Stromal cell of bone marrow (primary cell): ENCODE measurements at regions not wholly inside any gene's neighbourhood (a gene's known extent, or its start where the extent isn't known, plus 50 kb on each side); places are given as distances from the start of the nearest gene placed in this dataset.
"Not testable (repeated sequence)": the region's sequence is repeated elsewhere in the genome, so short reads cannot be mapped to it uniquely, and the experiment has no call there.

ENCODE experiments used
- DNase-seq: peaks from one replicate; pipeline ENCODE4 v3.0.0-alpha.2; 2012; ENCODE audit warnings: low read depth

DNA sequence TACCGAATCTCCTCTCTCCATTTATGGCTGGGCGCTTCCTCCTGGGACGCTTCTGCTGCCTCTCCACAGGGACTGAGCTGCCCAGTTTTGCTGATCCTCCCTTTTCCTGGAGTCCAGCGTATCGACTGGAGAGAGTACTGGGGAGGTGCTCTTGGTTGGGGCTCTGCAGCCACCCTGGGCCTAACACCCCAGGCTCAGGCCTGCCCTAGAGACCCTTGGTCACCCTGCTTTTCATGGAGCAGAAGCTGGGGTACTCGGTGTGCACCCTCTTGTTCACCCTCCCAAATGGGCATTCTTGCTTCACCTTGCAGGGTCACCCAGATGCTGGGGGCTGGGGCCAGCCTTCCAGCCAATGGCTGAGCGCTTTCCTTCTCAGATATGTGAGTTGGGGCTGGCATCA, 88.8 kb upstream of the RET start:
- DNase-seq: no peak

DNA sequence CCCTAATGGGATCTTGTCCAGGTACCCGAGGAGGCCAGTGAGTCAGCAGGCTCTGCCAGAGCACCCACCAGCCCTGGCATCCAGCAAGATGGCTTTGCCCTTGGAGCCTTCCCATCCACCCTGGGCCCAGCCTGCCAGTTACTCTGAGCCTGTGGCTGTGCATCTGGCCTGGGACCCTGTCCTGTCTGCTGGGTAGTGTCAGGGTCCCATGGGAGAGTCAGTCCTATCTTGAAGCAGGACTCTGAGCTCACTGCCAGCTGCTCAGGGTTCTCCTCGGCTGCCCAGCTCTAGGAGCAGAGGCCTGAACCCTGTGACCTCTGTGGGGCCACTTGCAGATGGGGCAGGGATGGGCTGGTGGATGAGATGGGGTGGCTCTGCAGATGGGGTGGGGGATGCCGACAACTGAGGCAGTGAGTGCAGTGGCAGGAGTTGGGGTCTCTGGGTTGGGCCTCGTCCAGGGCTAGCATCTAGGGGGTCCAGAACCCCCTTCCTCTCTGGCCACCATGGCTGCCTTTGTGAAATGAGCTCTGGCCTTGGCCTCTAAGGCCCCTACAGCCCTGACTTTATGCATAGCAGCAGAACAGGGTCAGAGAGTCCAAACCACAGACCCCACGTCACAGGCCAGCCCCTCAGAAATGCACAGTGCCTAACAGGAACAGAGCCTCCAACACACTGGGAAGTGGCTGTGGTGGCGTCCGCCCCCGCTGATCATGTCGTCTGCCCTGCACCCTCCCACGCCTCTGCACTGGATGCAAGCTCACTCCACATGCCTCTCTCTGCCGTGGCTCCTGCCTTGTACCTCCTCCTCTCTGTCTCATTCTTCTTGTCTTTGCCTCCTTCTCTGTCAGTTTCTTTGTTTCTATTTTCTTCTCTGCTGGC, 88.1 kb upstream of the RET start:
- DNase-seq: no peak

DNA sequence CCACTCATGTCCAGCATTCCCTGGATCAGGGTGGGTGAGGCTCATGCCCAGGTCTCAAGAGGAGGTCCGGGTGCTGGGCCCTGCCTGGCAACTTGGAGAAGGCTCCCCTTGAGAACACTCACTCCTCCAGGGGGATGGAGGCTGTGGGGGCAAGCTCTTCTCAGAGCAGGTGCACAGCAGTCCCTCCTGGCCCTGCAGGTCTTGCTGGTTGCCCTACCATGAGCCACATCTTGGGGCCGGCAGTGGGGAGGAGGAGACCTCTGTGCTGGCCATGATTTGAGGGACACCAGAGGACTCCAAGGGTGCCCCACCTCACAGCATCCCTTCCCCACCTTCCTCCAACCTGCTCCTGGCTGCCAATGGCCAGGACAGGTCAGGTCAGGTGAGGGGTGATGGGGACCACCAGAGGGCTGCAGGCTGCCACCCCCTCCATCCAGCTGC, 87.4 kb upstream of the RET start:
- no peak for DNase-seq

DNA sequence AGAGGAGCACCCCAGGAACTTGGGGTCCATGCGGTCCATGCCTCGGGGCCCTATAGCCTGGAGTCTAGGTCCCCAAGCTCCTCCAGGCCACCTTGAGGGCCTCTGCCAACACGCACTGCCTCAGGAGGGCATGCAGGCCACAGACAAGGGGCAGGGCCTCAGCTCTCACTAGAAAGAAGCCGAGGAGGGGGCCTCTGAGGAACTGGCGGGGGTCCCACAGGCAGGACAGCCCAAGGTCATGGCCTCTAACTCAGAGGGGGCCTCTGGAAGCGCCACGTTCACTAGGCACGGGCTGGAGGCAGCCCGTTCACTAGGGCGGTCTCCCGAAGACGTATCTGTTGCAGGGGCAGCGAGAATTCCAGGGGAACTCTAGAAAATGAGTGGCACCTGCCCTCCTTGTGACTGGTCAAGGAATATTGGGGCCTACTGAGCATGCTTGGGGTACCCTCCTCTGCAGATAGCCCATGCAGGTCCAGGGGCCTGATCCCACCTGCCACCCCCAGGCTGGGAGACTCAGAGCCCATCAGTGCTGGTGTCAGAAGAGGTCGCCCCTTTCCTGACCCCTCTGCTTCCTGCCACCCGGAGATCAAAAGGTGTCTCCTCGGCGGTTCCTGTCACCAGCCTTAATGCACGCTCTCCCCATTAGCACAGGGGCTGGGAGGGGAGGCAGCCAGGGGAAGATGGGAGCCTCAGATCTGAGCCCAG, 86.7 kb upstream of the RET start:
- DNase-seq: no peak

DNA sequence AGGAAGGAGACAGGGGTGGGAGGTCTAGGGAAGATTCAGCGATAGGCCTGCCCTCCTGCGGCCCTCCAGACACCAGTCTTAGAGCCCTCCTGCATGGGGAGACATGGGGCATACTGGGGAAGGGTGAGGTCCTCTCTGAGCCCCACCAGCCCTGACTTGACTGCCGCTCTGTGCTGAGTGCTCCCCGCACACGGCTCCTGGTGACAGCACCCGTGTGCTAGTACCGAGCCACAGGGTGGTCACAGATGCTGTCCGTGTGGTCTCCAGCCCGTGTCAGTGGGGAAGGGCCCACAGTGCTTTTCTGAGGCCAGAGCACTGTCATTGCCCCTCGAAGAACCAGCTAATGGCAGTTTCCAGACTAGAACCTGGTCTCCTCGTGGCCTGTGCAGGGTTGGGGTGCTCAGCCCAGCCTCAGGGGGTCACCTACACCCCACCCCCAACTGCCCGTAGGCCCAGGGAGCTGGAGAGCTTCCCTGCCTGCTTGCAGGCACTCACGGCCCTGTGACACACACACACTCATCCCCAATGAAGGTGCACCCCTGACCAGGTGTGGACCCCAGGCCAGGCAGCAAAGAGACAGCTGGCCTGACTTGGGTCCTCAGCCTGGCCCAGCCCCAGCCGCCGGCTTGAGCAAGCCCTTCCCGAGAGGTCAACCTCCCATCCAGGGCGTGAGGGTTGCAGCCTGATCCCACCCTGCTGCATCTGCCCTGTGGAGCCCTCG, 86.0 kb upstream of the RET start:
- no peak for DNase-seq

DNA sequence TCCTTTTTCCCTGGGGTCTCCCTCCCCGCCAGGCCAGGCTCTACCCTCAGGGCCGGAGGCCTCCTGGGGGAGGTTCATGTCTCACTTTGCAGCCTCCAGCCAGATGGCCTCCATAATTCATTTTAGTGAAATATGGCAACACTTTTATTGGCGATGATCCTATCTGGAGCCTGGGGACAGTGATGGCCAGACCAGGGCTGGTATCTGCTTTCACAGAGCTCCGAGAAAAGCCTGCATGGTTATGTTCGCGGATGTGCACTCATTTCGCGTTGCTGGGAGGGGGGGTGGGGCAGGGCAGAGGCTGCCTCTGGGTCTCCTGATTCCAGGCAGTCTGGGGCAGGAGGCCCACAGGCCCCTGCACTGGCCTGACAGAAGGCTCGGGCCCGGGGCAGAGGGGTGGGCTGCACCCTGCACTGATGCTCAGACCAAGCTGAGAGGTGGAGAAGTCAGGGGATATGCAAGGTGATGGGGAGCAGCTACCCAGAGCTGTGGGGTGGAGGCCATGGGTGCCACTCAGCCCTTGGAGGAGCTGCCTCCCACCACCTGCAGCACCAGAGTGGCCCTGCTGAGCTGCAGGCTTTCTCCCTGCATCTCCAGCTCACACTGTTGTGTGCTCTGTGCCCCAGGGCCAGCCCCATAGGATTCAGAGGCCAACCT, 85.3 kb upstream of the RET start:
- no peak for DNase-seq

DNA sequence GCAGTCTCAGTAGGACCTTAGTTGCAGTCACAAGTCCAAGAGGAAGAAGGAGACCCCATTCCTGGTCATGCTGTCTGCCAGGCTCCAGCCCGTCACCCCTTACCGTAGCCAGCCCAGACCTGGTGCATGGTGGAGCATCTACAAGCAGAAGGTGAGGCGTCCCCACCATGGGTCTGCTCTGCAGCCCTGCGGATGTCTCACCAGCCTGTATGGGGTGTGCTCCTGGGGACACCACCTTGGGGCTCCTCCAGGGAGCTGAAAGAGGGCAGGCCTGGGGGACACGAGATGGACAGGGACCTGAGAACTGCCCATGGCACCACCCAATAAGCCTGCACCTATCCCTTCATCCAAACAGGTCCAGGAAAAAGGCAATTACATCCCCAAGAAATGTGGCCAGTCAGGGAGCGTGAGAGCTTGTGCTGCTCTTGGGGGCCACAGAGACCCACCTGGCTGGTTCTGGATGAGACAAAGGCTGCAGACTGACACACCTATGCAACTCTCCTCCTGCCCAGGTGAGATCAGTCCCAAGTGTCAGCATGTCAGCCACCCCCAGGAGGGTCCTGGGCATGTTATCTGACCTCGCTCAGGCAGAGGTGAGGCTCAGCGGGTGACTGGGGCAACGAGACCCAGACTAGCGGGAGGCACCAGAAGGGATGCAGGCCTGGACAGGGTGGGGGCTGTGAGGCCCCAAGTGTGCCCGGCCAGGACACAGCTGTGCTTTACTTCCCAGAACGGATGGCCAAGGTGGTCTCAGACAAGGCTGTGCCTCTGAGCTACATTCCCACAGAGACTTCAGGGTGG, 84.5 kb upstream of the RET start:
- no peak for DNase-seq

DNA sequence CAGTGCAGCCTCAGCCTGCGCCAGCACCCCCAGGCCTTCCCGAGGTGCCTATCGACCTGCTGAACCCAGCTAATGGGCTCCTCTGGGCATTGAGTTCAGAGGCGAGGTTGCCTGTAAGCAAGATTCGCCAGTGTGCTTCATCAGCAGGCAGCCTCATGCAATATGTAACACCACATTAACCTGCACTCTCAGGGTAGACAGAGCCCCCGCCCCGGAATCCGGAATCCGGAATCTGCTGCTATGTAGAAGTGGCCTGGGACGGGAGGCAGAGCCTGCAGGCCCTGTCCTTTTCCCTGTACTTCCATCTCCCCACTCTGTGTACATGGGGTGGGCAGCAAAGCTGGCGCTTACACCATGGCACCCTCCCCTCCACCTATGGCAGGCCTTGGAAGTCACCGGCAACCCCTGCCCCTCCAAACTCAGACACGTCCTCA, 83.9 kb upstream of the RET start:
- no peak for DNase-seq

DNA sequence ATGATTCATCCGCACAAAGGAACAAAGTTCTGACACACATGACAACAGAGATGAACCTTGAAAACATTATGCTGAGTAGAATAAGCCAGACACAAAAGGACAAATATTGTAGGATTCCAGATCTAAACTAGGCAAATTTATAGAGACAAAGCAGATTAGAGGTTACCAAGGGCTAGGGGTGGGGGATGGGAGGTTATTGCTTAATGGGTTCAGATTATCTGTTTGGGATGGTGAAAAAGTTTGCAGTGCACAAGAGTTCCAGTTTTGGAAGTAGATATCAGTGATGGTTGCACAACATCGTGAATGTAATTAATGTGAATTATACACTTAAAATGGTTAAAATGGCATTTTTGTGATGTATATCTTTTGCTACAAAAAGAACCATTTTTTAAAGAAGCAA, 82.0 kb upstream of the RET start:
- not testable (repeated sequence) for DNase-seq

DNA sequence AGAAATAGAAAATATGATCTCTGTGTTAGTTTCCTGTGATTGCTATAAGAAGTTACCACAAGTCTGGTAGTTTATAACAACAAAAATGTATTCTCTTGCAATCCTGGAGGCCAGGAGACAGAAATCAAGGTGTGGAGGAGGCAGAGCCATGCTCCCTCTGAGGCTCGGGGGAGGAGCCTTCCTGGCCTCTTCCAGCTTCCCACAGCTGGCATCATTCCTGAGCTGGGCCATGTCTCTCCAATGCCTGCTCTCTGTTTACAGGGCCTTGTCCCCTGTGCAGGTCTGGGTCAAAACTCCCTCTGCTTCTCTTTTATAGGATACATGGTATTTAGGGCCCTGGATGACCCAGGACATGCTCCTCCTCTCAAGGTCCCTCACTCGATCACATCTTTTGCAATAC, 81.3 kb upstream of the RET start:
- no peak for DNase-seq

DNA sequence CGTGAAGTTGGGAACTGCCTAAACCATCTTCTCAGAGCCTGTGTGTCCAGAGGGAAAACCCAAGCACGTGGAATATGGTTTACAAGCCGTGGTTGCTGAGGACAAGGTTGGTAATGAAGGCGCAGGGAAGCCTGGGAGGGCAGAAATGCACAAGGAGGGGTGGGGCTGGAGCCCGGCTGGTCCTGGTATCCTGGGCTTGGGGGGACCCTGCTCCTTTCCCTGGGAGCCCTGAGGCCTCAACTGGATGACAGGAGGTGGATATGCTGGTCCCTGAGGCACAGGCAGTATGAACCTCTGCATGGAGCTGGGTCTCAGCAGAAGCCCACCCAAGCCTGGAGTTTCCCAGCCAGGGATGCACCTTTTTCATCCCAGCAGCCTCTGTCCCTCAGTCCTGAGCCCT, 80.3 kb upstream of the RET start:
- no peak for DNase-seq

DNA sequence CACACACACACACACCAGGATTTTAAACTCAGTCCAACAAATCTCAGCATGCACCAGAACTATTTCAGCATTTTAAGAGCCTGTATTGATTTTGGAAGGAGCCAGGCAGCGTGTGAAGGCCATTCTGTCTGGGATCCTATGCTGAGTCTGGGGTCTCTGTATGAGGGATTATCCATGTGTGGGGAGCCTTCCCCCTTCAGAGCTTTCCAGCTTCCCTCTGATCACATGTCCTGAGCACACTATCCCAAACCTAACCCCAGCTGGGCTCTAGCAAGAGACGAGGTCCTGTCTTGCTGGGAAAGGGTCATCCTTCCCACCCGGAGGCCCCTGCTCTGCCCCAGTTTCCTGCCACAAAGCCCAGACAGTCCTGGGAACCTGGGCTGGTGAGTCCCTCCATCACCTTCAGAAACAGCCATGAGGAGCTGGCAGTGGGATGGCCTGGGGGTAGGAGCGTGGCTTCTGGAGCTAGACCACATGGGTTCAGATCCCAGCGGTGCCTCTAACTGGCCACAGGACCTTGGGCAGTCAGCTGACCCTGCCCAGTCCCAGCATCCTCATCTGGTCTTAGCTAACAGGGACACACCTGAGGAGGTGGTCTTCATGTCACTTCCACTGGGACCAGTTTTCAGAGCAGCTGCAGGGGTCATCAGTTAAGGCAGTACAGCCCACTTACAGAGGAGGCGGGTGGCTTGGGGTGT, 79.6 kb upstream of the RET start:
- DNase-seq: no peak

DNA sequence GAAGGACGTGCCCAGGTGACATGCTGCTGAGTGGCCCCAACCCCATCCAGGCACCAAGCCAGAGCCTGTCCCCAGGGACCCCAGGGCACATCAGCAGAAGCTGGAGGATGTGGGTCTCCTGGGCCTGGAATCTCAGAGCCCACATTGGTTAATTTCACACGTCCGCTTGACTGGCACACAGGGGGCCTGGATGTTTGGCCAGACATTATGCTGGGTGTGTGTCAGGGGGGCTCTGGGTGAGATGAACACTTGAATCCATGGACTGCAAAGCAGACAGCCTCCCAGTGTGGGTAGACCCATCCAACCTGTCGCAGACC, 79.1 kb upstream of the RET start:
- DNase-seq: no peak

DNA sequence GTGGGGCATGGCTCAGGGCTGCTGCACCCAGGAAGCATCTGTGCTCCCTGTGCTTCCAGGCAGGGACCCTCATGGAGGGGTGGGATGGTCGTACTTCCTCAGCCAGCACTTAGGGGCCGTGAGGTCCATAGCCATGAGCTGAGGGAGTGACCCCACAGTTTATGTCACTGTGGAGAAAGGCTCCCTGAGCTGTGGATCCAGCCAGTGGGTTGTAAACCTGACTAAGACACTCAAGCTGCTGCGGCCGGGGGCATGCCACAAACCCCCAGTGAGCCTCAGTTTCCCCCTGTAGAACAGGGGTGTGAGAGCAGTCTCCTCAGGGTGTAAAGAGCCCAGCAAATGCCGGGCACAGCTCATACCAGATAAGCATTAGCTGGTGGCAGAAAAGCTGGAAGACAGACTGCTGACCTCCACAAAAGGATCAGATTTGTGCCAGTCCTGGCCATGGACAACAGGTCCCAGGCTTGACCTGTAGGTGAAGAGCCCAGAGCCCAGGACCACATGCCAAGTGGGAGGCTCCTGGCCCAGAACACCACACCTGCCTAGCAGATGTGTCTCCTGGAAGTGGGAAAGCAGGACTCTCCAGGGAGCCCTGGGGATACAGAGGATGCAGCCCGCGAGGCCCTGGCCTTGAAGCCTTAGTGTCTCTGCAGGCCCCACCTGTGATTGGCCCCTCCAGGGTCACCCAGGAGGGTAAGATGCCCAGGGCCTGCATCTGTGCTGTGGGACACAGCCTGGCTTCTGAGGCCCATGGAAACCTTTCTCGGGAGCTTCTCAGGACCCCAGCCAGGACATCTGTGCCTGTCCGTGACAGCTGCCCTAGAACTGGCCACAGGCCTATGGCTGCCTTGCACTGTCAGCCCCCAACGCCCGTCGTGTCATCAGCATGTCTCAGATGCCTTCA, 78.1 kb upstream of the RET start:
- DNase-seq: no peak

DNA sequence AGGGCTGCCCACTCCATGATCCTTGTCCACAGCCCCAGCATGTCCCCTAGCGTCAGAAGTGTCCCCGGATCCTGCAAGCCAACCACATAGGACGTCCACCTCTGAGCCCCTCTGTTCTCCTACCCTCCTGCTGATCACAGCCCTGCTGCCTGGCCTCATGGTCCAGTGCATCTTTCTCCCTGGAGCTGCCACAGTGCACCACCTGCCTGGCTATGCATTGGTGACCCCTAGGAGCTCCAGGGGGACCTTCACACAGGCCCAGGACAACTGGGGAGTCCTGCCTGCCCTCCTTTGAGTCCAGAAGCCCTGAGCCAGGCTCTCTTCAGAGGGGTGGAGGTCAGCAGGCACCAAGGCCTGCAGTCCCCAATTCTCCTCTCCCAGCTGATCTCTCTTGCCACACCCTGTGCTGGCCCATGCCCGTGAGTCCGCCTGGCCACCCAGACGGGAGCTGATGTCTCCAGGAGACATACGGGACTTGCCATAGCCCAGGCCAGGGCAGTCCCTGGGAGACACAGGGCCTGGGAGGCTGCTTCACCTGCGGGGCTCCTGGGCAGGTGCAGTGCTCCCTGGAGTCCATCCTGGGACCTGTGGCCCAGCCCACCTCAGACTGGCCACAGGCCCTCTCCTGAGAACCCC, 77.4 kb upstream of the RET start:
- no peak for DNase-seq

DNA sequence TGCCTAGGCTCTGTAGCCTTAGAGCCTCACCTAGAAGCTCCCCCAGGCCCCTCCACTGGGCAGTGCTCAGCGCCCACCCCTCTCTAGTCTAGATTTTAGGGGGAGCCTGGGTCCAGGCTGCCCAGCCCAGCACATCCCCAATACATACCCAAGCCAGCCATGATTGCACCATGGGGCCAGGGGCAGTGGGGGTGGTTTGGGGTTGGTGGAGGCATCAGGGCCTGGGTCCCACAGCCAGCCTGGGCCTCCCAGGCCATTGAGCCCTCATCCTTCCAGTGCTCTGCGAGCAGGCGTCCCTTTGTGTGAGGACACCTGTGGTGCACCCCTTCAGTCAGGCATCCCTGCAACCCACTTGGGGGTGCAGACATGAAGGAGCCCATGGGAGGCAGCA, 76.9 kb upstream of the RET start:
- no peak for DNase-seq

DNA sequence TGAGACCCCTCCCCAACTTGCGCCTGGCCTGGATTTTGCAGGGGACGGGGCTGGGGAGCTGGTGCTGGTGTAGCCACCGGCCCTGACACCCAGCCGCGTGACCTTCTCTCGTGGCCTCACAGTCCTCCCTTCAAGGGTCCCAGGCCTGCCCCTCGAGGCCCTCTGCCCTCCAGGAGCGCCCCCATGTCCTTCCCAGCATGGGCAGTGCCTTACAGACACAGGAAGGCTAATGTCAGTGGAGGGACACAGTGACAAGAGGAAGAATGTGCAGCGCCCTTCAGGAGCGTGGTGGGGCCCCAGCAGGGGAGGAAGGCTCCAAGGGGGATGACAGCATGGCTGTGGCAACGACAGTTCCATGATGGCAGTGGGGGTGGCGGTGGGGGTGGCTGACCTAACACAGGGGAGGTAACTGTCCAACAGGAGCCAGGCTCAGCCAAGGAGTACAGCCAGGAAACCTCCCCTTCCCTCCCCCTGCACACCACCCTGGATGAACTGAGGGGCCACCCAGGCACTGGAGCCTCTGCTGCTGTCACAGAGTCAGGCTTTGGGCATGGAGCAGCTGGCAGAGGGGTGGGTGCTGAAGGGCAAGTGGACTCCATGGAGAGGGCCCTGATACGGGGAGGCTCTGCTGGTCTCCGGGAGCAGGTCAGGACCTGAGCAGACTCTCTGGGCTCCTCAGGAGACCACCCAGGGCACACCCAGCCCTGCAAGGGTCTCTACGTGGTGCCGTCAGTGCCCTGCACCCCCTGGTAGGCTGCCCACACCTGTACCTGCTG, 76.0 kb upstream of the RET start:
- no peak for DNase-seq

DNA sequence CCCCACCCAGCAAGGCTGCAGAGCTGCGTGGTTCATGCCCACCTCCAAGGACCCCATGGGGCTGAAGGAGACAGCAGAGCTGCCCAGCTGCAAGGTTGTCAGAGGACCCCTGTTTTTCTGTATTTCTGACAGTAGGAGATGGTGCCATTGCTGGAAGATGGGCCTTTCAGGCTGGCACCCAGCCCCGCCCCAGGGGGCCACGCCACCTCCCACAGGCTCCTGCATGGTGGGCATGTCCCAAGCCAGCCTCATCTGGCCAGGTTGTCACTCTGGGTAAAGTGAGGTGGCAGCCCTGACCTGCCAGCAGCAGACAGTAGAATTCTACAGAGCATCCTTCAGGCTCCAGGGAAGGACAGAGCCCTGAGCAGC, 75.5 kb upstream of the RET start:
- no peak for DNase-seq

DNA sequence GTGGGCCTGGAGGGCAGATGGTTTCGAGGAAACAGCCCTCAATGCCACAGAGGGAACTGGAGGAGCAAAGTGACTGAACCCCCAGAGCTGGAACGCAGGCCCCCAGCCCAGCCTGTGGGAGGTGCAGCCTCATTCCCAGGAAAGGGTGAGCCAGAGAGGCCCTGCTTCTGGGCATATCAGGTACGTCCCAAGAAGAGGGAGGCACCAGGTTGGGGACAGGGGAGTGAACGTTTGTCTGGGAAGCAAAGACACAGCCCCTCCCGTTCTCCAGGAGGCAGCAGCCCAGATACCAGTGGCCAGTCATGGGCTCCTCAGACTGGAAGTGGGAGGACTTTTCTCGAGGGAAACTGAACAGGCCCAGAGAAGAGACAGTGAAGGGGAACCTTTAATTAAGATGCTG, 74.3 kb upstream of the RET start:
- no peak for DNase-seq
